NCI-H128 (cell line): ENCODE measurements at regions not wholly inside any gene's neighbourhood (a gene's known extent, or its start where the extent isn't known, plus 50 kb on each side); places are given as distances from the start of the nearest gene placed in this dataset.
"Not testable (repeated sequence)": the region's sequence is repeated elsewhere in the genome, so short reads cannot be mapped to it uniquely, and the experiment has no call there.

Source experiments
- DNase-seq: peaks from one replicate; lab custom pipeline; 2025; ENCODE audit not compliant: unreplicated experiment; lab: John Stamatoyannopoulos, UW

DNA sequence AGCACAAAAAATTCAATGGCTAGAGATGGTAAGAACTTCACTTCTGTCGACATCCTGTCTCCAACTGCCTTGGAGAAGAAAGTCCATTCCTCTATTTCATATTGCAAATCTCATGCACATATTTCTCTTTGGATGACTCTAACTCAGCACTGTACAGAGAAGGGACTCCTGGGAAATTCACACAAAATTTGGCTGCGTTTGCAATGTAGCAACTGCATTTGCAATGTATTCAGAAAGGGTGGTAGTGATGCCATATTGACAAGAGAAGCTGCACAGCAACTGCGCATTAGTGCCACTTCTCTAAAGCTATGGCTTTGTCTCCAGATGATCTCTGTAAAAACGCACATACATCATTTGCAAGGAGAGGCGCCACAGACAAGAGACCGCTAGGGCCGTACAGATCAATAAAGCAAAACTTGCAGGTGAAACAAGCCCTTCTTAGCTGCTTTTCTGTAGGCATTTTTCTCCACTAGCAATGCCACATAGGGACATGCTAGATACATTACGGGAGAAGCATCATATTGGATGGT, 389.5 kb downstream of the TCERG1L start:
- no peak for DNase-seq

DNA sequence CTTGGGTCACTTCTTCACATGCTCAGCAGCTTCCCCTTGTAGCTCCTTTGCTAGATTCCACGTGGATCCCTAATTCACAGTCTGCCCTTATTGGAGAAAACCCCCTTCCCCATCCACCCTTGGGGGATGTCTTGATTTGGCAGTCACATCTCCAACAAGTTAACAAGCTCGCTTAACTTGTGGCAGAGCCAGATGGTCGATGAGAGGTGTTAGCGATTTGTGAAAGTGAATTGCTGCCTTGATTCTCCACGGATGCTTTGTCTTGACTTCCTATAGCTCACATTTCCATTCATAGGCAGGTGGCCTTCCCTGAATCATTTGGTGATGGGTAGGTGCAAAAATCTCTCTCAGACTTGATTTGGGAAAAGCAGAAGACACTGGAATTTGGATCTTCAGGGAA, 387.9 kb downstream of the TCERG1L start:
- DNase-seq = no peak

DNA sequence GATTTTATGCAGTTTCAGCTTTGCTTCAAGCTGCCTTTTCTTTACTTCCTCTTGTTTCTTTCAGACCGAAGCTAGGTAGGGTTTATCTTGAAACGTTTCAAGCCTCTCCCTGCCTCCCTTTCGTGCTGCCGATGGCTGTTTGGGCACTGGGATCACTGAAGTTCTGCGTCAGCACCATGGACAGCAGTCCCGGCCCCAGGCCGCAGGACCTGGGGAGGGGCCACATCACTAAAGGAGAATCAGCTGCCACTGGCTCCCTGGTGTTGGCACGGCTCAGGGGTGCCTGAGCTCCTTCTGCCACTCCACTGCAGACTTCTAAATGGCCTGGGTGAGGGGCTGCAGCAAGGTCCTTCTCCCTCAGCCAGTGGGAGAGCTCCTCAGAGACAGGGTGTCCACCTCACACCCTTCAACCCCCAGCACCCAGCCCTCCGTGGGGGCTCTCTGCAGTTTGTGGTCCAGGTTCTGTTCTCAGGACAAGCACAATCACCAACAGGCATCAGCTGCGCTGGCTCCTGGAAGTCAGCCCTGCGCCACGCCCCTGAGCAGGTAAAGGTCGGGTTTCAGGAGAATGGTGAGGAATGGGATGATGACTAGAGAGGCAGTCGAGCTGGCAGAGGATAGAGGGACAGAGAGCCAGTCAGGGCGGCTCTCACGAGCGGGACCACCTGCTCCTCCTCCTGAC, 387.2 kb downstream of the TCERG1L start:
- DNase-seq = no peak

DNA sequence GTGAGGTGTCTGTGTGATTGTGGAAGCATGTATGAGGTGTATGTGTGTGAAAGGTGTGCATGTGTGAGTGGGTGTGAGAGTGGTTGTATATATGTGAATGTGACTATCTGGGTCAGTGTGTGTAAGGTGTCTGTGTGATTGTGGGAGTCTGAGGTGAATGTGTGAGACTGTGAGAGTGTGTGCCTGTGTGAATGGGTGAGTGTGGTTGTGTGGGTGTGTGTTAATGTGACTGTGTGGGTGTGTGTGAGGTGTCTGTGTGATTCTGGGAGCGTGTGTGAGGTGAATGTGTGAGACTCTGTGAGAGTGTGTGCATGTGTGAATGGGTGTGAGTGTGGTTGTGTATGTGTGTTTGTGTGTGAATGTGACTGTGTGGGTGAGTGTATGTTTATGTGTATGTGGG, 385.1 kb downstream of the TCERG1L start:
- DNase-seq = no peak

DNA sequence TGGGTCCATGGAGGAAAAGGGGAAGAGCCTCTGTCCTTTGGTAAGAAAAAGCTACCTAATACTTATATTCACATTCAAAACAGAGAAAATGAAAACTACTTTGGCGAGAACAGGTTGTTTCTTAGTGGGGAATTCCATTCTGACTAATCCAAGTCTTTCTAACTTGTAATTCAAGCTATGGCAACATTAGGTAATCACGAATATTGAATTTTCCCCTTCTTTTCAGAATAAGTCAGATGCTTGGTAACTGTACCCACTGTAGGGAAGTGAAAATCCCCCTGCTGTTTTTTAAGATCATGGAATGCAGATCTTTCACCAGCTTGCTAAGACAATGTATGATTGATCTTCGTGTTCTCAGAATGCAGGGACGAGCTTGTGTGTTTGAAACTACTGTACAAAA, 384.4 kb downstream of the TCERG1L start:
- DNase-seq = no peak

DNA sequence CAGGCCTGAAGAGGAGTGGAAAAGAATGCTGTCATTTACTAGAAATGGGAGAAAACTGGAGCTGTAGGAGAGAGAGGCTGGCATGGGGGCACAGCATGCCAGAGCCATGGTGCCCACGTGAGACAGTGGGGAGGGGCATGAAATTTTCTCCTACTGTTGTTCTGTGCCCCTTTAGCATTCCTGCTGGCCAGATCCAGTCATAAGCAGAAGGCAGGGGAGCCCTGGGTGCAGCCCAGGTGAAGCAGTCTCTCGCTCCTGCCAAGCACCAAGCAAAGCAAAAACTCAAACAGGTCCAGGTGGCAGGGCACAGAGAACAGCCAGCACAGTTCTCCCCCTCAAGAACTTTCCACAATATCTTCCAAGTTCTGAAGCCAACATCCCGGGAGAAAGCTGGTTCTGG, 383.2 kb downstream of the TCERG1L start:
- no peak for DNase-seq

DNA sequence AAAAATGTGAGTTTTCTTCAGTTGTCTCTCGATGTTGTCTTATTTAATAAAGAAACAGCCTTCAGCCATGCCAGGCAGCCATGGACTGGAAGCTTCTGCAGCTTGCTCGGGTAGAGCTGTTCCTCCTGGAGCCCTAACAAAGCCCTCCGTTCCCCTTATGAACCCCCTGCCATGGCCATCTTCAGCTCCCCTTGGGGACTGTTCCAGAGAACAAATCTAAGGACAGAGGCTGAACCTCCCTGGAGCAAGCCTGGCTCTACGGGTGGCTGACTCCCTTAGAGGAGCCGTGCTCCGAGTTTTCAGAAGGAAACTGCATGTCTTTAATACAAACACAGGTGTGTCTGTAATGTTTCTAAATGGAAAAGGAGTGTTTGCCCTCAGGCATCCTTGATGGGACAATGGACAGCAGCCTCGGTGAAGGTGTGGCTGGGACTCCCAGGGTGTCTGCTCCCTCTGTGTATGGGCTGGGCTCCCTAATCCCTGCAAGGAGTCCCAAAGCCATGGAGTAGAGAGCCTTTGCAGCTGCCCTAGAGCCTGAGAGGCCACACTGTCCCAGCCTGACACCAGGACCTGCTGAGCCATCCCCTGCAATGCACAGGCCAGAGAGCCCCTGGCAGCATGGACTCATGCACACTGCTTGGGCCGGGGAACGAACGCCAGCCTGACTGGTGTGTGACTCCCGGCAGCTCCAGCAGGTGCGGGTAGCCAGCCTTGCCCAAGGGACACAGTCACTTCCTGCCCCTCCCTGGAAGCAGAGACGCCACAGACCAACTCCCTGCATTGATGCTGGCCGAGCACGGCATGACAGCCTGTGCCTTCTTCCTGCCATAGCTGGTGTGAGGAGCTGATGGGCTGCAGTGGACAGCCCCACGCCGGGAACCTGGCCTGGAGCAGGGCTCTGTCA, 381.8 kb downstream of the TCERG1L start:
- no peak for DNase-seq

DNA sequence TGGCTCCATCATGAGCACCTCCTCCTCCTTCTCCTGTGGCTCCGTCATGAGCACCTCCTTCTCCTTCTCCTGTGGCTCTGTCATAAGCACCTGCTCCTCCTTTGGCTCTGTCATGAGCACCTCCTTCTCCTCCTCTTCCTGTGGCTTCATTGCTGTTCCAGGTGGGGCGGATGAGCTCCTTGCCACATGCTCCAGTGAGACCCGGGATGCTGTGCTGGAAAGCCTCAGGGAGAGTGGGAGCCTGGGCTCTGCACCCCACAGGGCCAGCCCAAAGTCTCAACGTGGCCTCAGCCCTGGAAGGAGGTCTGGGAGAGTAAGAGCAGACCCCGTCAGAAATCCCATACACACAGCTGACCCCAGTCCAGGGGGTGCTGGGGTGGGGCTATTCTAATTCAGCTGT, 380.7 kb downstream of the TCERG1L start:
- DNase-seq = no peak

DNA sequence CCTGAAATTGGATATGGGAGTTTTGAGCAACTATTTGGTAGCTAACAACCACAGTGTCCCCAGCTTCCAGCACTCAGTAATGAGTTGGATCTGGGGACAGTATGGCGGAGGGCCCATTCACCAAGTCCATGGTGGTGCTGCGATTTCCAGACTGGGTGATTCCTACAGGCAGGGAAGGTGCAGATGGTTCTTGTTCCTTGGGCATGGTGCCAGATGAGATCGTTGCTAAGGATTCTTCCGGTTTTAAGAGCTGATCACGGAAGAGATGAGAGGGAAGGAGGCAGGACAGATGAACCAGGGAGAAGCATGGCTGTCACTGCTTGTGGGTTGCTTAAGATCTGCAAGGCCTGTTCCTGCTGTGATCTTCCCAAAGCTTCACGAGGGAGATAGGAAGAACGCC, 380.3 kb downstream of the TCERG1L start:
- DNase-seq = no peak

DNA sequence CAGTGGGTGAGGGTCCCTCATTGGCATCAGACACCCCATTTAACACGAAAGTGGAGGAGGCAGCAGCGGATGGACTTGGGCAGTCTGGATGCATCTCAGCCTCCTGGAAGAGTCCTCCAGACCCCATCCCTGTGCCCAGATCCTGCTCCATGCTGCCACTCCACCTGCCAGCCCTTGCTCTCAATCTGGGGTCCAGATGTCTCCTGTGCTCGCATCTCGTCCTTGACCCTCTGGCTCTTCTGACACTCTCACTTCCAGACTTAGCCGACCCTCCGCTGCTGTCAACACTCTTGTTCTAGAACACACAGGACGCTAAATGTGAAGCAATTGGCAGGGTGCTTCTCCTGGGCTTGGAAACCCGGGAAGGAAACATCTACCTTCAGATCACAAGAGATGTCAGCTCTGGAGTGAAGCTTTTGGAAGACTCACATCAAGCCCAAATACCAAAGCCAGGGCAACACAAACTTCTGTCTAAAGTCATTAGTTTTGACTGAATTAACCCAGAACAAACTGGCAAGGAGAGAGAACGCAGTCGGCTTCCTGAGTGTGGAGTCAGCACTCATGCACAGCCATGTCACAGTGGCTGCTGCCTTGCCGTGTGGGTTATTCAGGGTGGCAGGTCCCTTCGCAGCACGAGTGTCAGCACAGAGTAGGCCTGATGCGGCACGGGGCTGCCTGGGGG, 379.1 kb downstream of the TCERG1L start:
- no peak for DNase-seq

DNA sequence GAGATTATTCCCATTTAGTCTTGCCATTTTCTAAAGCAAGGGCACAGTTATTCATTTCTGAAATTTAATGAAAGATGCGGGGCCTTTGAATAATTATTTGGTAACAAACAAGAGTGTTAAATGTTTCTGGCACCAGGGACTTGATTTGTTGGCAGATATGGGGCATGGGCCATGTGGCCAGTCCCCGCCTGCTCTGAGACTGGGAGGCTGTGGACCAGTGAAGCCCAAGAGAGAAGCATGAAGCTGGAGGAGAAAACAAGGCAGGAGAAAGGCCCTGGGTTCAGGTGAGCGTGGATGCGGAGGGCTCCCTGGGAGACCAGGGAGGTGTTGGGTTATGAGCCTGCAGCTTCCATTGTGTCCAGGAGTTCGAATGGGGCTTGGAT, 378.5 kb downstream of the TCERG1L start:
- no peak for DNase-seq

DNA sequence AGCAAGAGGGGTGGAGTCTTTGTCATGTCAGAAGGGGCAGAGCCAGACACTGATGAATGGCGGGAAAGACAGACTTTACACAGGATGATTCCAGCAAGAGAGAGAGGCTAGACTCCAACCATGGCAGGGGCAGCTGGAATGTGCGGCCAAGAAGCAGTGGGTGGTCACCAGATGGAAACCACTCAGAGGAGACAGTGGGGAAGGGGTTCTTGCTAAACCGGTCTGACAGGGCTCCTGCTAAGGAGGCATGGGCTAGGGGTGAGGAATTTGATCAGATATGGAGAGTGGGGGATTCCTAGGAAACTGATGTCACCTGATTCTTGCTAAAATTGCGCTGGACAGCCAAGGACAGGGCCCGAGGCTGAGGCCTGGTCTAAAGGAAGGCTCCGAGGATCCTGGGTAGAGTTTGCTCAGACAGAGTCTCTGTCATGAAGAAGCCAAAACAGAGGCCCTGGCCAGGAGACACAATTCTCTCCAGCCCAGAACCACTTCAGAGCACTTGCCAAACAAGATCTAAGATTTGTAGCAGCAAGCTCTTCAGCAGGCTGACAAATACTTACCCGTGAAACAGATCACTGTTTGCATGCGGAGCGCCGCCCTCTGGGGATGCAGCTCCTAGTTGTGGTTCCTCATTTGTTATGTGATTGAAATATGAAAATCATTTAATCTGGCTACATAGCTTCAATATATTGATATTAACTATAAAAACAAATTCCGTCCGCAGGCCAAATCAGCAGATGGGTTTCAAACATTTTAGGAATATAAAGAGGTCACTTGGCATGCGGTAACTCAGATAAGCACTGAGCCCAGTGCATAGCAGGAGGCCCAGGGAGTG, 377.0 kb downstream of the TCERG1L start:
- no peak for DNase-seq

DNA sequence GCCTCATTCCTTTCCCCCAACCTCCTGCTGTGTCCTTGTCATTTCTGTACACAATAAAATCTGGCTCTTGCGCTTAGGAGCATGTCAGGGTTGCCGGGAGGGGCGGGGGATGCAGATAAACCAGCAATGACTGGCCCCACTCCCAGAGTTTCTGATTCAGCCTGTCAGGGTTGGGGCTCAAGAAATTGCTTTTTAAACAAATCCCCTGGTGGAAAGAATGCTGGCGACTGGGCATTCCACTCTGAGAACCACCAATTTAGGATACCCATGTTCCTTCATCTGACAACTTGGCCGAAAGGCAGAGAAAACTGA, 376.4 kb downstream of the TCERG1L start:
- DNase-seq = no peak

DNA sequence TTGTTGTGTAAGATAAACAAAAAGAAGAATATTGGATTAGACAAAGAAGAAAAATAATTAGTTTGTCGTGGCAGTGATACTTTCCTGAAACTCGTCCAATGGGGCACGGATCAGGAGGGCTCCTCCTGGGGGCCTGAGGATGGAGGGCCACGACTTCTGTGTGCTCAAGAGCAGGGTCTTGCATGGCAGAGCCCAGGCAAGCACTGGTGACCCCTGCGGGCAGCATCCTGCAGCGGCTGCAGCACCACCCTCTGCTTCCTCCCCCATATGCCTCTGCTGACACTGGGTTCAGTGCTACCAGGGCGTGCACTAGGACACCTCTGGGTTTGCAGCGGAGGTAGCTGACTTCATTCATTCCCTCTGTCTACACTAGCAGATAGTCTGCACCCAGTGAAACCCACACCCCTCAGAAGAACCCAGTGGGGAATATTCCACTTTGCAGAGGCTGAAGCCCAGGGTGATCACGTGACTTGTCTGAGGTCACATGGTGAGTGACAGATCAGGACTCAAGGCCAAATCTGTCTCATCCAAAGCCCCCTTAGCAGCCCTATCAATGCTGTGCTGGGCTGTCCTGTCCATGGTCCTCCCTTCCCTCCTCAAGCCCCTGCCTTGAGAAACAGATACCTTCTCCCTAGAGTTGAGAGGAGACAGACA, 375.5 kb downstream of the TCERG1L start:
- no peak for DNase-seq

DNA sequence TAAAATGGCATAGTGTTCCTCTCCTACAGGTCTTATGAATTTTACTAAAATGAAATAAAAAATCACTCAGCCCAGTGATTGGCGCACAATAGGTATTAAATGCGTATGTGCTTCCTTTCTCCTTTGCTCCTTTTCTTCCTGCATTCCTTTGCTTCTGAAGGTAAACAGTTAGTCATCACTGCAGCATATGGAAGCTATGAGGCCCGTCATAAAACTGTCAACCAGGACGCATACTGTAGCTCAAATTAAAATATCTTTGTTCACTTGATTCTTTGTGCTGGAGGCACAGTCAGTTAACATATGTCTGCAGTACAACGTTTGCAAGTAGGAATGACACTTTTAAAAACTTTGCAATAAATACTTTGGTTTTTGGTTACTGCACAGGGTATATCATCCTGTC, 374.7 kb downstream of the TCERG1L start:
- DNase-seq = no peak

DNA sequence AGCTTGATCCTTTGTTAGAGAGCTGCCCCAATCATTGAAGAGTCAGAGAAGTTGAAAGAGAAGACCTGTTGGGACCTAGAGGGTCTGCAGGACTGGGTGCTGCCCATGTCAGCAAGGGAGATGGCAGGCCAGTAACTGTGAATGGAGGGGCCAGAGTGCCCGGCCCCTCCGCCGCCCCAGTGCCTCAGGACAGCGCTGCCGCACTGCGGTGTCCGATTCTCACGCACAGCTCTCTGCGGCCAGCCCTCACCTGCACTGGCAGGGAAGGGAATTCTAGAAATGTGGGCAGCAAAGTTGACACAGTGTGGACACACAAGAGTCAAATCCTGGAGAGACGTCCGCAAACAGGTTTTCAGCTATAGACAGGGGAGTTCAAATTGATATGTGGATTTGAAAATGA, 373.5 kb downstream of the TCERG1L start:
- no peak for DNase-seq

DNA sequence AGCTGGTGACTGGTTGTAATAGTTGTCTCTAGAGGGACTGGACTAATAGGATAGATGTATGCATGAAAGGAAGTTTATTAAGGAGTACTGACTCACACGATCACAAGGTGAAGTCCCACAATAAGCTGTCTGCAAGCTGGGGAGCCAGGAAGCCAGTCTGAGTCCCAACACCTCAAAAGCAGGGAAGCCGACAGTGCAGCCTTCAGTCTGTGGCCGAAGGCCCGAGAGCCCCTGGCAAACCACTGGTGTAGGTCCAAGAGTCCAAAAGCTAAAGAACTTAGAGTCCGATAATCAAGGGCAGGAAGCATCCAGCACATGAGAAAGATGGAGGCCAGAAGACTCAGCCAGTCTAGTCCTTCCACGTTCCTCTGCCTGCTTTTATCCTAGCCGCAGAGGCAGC, 372.6 kb downstream of the TCERG1L start:
- not testable (repeated sequence) for DNase-seq

DNA sequence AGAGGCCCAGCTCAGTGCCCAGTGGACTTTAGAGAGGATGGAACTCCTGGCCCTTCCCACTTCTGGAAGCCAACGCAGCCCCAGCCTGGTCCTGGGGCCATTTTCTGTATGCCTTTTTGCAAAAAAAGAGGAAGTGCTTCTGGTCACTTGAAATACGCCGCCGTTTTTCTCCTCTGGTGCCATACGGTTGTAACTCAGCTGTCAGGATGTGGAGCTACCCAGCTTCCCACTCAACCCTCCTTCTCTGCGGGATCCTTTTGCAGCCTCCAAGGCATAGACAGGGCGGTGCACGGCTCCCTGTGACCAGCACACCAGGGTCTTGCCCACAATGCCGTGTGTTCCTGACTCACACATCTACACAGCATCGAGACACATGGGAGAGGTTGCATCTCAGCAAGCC, 369.6 kb downstream of the TCERG1L start:
- DNase-seq = no peak

DNA sequence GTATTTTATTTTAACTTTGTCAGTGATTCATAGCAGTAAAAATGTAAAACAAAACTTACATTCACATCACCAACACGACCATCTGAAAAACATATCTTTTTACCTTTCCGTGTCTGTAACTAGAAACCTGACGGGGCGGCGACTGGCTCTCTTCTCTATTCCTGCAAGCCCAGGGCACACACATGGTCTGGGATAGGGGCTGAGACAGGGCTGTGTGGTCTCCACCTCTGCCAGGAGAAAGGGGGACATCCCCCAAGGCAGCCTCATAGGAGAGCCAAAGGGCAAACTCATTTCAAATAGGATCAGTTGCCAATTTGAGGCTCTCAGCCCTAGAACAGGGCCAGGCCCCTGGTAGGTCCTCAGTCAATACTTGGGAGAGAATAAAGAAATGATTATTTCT, 359.4 kb downstream of the TCERG1L start:
- DNase-seq = no peak

DNA sequence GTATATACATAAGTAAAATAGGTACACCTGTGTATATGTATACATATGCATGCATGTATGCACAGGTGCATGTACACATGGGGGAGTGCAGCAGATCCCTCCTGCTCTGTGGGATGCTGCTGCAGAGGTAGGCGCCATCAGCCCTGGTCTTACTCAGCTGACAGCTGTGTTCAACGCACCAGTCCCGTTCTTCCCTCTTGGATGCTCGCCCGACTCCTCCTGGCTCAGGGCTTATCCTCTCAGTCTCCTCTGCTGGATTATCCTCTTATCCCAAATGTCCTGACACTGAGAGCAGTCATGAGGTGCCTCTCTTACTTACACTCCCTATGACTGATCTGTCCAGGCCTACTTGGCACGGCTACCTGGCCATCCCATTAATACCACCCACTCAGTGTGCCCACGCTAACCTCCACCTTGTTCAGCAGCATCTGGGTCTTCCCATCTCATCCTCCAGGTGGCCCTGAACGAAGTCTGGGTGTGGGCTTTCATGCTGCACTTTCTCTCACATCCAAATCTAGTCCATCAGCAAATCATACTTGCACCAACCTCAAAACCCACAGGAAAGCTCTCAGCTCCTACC, 357.1 kb downstream of the TCERG1L start:
- DNase-seq = no peak
